ENCODE measurements at regions not wholly inside any gene's neighbourhood (a gene's known extent, or its start where the extent isn't known, plus 50 kb on each side); places are given as distances from the start of the nearest gene placed in this dataset.
"Not testable (repeated sequence)": the region's sequence is repeated elsewhere in the genome, so short reads cannot be mapped to it uniquely, and the experiment has no call there.

- not testable (repeated sequence) for TF ChIP-seq CTCF (IDR thresholded peaks at IDR 0.05); BHLHE40 (IDR thresholded peaks at IDR 0.05; ENCODE audit: low read depth, low read length); HMGXB4 (CRISPR knock-in tag; IDR thresholded peaks at IDR 0.05; ENCODE audit: borderline replicate concordance); NFE2L2 (conservative IDR thresholded peaks at IDR 0.05; ENCODE audit: low read length); CEBPB (IDR thresholded peaks at IDR 0.05); POLR2A (IDR thresholded peaks at IDR 0.05; ENCODE audit: low read length); SMC3 (IDR thresholded peaks at IDR 0.05); ZFP36 (IDR thresholded peaks at IDR 0.05; ENCODE audit: borderline replicate concordance, partially characterized antibody); KDM1A (IDR thresholded peaks at IDR 0.05; ENCODE audit: low read depth); MAZ (IDR thresholded peaks at IDR 0.05; ENCODE audit: borderline replicate concordance, low read depth, low read length); JUNB (IDR thresholded peaks at IDR 0.05); ESRRA (IDR thresholded peaks at IDR 0.05; ENCODE audit: borderline replicate concordance, low read length); MAFK (IDR thresholded peaks at IDR 0.05; ENCODE audit: partially characterized antibody); JUN (IDR thresholded peaks at IDR 0.05)
Measured at GRCh38 chrX:110904747-110905146, 109.1 kb upstream of the CHRDL1 start.
